Testis (tissue), 2 donors: ENCODE measurements at regions not wholly inside any gene's neighbourhood (a gene's known extent, or its start where the extent isn't known, plus 50 kb on each side); places are given as distances from the start of the nearest gene placed in this dataset.

Experiments used
- CTCF ChIP-seq, 3 experiments: fragments of 450-650 bp in 2 of 3; fragments of 200-600 bp in 1 of 3; sonication (generic) in 1 of 3; IDR thresholded peaks; one replicate each; pipeline ENCODE4 v1.5.1; 2016 to 2019; ENCODE audit warnings: antibody characterized with exemption in 3 of 3, mild to moderate bottlenecking in 2 of 3, moderate library complexity in 1 of 3
- POLR2A ChIP-seq: fragments of 450-650 bp; IDR thresholded peaks from one replicate; pipeline ENCODE4 v1.6.1; 2017; ENCODE audit warnings: antibody characterized with exemption, mild to moderate bottlenecking, moderate library complexity

- no peak for TF ChIP-seq CTCF (IDR thresholded peaks at IDR 0.05)
- no peak for TF ChIP-seq POLR2A
Measured at GRCh38 chr10:55740110-55740509, 620.9 kb downstream of the ZWINT start.
